IMR-90 (cell line): ENCODE measurements at regions not wholly inside any gene's neighbourhood (a gene's known extent, or its start where the extent isn't known, plus 50 kb on each side); places are given as distances from the start of the nearest gene placed in this dataset.

Experiments used
- BHLHE40 ChIP-seq: fragments of 150-350 bp; IDR thresholded peaks from 2 replicates; pipeline ENCODE4 v1.6.1; 2016; ENCODE audit warnings: mild to moderate bottlenecking, low read depth, low read length
- CEBPB ChIP-seq: IDR thresholded peaks from 2 replicates; pipeline ENCODE4 v1.6.1; 2012; ENCODE audit warnings: low read depth, low read length, improper control_type of control experiment
- MAFK ChIP-seq: IDR thresholded peaks from 2 replicates; pipeline ENCODE4 v1.6.1; 2012; ENCODE audit warnings: low read depth, low read length, improper control_type of control experiment
- MAZ ChIP-seq: IDR thresholded peaks from 2 replicates; pipeline ENCODE4 v1.6.1; 2012; ENCODE audit warnings: low read depth, mild to moderate bottlenecking, low read length, improper control_type of control experiment, moderate library complexity, borderline replicate concordance
- MXI1 ChIP-seq: IDR thresholded peaks from 2 replicates; pipeline ENCODE4 v1.6.1; 2012; ENCODE audit warnings: low read depth, mild to moderate bottlenecking, low read length, moderate library complexity, borderline replicate concordance
- NFE2L2 ChIP-seq: fragments of 150-350 bp; IDR thresholded peaks from 2 replicates; pipeline ENCODE4 v1.6.1; 2016; ENCODE audit warnings: low read depth, mild to moderate bottlenecking, low read length
- POLR2A ChIP-seq: IDR thresholded peaks from 2 replicates; pipeline ENCODE4 v1.6.1; 2012; ENCODE audit warnings: mild to moderate bottlenecking, low read depth, low read length
- RAD21 ChIP-seq: IDR thresholded peaks from 2 replicates; pipeline ENCODE4 v1.6.1; 2012; ENCODE audit warnings: low read length, improper control_type of control experiment
- RFX5 ChIP-seq: IDR thresholded peaks from 2 replicates; pipeline ENCODE4 v1.8.0; 2012; ENCODE audit warnings: low read depth, mild to moderate bottlenecking, low read length, moderate library complexity
- TF ChIP-seq, protein P1 (sequence below): conservative IDR thresholded peaks from 2 replicates; pipeline ENCODE4 v1.5.1; 2012; ENCODE audit warnings: mild to moderate bottlenecking, low read depth, low read length, improper control_type of control experiment
- TF ChIP-seq, protein P2 (sequence below): fragments of 150-350 bp; IDR thresholded peaks from 2 replicates; pipeline ENCODE4 v1.6.1; 2017; ENCODE audit warnings: mild to moderate bottlenecking, antibody characterized with exemption, low read length, low read depth

DNA sequence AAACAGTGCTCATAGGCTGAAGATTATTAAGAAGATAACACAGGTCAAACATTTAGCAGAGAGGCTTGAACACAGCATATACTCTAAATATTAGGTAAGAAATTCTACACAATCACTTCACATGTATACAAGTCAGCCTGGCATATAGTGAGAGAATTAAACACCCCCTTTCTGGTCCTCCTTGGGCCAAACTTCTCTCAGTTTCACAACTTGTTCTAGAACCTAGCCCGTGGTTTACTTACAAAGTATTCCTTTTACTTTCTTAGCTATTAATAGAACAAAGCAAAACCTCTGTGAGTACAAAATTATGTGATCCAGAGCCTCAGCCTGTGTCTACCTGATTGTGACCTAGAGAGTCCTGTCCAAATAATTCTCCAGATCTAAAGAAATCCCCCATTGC, 562.8 kb downstream of the TNS1 start:
- TF ChIP-seq, protein P1, sequence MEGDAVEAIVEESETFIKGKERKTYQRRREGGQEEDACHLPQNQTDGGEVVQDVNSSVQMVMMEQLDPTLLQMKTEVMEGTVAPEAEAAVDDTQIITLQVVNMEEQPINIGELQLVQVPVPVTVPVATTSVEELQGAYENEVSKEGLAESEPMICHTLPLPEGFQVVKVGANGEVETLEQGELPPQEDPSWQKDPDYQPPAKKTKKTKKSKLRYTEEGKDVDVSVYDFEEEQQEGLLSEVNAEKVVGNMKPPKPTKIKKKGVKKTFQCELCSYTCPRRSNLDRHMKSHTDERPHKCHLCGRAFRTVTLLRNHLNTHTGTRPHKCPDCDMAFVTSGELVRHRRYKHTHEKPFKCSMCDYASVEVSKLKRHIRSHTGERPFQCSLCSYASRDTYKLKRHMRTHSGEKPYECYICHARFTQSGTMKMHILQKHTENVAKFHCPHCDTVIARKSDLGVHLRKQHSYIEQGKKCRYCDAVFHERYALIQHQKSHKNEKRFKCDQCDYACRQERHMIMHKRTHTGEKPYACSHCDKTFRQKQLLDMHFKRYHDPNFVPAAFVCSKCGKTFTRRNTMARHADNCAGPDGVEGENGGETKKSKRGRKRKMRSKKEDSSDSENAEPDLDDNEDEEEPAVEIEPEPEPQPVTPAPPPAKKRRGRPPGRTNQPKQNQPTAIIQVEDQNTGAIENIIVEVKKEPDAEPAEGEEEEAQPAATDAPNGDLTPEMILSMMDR, result no peak
- TF ChIP-seq POLR2A (no peak), MXI1 (no peak), BHLHE40 (no peak), RAD21 (no peak), MAZ (no peak), MAFK (no peak), CEBPB (no peak), RFX5 (no peak), NFE2L2 (no peak)
- TF ChIP-seq, protein P2, sequence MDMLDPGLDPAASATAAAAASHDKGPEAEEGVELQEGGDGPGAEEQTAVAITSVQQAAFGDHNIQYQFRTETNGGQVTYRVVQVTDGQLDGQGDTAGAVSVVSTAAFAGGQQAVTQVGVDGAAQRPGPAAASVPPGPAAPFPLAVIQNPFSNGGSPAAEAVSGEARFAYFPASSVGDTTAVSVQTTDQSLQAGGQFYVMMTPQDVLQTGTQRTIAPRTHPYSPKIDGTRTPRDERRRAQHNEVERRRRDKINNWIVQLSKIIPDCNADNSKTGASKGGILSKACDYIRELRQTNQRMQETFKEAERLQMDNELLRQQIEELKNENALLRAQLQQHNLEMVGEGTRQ, result no peak
